Chondrocyte (in vitro differentiated cells): ENCODE measurements at regions not wholly inside any gene's neighbourhood (a gene's known extent, or its start where the extent isn't known, plus 50 kb on each side); places are given as distances from the start of the nearest gene placed in this dataset.

Experiments used
- DNase-seq: peaks from one replicate; pipeline ENCODE4 v3.0.0; 2021; ENCODE audit warnings: mixed read lengths, low spot score
- H3K27ac Mint-ChIP-seq: one replicate; pipeline ENCODE4 v1.8.0; 2021; ENCODE audit warnings: mild to moderate bottlenecking, moderate library complexity, mixed read lengths; ENCODE audit not compliant: unreplicated experiment
- H3K27me3 Mint-ChIP-seq: 2 replicates; pipeline ENCODE4 v1.8.0; 2021; ENCODE audit warnings: low read depth, mixed read lengths
- H3K36me3 Mint-ChIP-seq: 2 replicates; pipeline ENCODE4 v1.8.0; 2021; ENCODE audit warnings: low read depth, mixed read lengths
- H3K4me1 Mint-ChIP-seq: 2 replicates; pipeline ENCODE4 v1.8.0; 2021; ENCODE audit warnings: low read depth, mild to moderate bottlenecking, mixed read lengths
- H3K4me3 Mint-ChIP-seq: one replicate; pipeline ENCODE4 v1.8.0; 2021; ENCODE audit warnings: mild to moderate bottlenecking, moderate library complexity, mixed read lengths; ENCODE audit not compliant: unreplicated experiment
- H3K9me3 Mint-ChIP-seq: 2 replicates; pipeline ENCODE4 v1.8.0; 2021; ENCODE audit warnings: low read depth, mixed read lengths
- TF ChIP-seq, protein P1 (sequence below): fragments of 200-600 bp; sonication (generic); IDR thresholded peaks from 2 replicates; pipeline ENCODE4 v1.5.0; 2021; ENCODE audit warnings: antibody characterized with exemption, mild to moderate bottlenecking, moderate library complexity

DNA sequence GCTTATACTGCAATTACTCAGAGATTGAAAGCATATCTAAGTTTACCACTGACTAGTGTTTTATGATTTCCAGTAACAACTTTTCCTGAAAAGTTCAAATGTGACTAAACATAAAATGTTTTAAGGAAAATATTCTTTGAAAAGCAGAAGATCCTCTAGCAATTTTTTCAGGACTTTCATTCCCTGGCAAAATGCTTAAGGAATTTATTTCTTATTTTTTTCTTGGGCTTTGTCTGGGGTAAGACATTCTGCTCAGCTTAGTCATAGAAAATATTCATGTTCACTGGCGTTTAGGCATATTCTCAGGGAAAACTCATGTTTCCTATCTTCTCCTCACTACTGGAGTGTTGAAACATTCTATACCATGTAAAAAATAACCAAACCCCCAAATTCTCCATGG lies 235.3 kb upstream of the CEP162 start:
- TF ChIP-seq, protein P1, sequence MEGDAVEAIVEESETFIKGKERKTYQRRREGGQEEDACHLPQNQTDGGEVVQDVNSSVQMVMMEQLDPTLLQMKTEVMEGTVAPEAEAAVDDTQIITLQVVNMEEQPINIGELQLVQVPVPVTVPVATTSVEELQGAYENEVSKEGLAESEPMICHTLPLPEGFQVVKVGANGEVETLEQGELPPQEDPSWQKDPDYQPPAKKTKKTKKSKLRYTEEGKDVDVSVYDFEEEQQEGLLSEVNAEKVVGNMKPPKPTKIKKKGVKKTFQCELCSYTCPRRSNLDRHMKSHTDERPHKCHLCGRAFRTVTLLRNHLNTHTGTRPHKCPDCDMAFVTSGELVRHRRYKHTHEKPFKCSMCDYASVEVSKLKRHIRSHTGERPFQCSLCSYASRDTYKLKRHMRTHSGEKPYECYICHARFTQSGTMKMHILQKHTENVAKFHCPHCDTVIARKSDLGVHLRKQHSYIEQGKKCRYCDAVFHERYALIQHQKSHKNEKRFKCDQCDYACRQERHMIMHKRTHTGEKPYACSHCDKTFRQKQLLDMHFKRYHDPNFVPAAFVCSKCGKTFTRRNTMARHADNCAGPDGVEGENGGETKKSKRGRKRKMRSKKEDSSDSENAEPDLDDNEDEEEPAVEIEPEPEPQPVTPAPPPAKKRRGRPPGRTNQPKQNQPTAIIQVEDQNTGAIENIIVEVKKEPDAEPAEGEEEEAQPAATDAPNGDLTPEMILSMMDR: no peak
- peaks cover 5% of the 10 kb centered on the region for H3K9me3 Mint-ChIP-seq
- H3K4me1 Mint-ChIP-seq: peaks cover 55% of the 10 kb centered on the region
- peak overlapping the region; percentile 82 for H3K27ac Mint-ChIP-seq
- no peak for DNase-seq
- no peaks in the 10 kb centered on the region for H3K36me3 Mint-ChIP-seq
- no peaks in the 10 kb centered on the region for H3K27me3 Mint-ChIP-seq
- H3K4me3 Mint-ChIP-seq: no peak overlapping the region

DNA sequence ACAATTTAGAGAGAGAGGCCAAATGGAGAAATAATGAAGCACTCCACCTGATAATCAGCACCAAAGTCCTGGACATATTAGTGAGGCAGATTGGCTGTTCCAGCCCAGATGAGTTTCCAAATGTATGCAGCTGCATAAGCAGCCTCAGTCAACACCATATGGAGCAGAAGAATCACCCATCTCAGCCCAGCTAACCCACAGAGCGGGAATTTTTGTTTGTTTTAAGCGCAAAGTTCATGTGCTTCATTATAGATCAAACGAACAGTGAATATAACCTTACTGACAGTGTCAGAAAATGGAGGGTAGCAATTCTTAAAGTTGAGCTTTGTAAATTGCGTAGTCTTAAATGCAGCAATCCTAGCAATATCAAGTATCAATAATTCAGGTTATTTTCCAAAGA lies 234.0 kb upstream of the CEP162 start:
- H3K4me1 Mint-ChIP-seq: peaks cover 46% of the 10 kb centered on the region
- no peak overlapping the region for H3K27ac Mint-ChIP-seq
- H3K36me3 Mint-ChIP-seq: no peaks in the 10 kb centered on the region
- DNase-seq: no peak
- TF ChIP-seq, protein P1: no peak
- H3K4me3 Mint-ChIP-seq: no peak overlapping the region
- H3K27me3 Mint-ChIP-seq: no peaks in the 10 kb centered on the region
- peaks cover 5% of the 10 kb centered on the region for H3K9me3 Mint-ChIP-seq

DNA sequence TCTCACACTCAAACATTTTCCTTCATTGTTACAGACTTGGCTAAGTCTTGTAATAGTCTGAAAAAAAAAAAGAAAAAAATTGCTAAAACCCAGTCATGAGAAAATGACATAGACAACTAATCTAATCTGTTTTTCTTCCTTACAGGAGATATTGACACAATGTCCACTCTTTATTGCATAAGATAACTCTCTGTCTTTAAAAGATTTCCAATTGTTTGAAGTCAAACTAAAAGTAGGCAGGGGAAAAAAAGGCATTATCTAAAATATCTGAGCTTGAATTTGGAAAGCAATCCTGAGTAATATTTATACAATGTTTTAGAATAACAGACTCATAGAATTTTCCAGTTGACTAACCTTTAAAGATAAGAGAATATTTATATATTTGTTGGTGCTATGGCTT lies 233.0 kb upstream of the CEP162 start:
- TF ChIP-seq, protein P1: no peak
- H3K4me3 Mint-ChIP-seq: no peak overlapping the region
- no peaks in the 10 kb centered on the region for H3K36me3 Mint-ChIP-seq

DNA sequence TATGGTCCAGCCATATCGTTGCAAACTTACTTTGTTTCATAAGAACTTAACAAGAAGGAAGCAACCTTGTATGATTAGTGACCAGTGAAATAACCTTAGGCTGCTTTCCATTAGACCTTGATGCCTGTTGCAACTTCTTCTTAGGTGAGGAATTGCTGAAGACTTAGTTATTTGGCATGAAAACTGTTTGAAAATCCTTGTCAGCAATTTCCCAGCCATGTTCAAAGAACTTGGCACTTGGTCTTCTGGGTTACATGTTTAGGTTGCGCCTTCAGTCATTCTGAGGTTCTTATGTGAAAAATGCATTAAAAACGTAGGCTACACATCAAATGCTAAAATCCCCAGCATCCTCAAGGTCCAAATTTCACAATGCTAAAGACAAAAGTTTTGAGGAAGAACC lies 232.0 kb upstream of the CEP162 start:
- Mint-ChIP-seq H3K9me3 (peaks cover 5% of the 10 kb centered on the region), H3K4me3 (no peak overlapping the region), H3K27me3 (no peaks in the 10 kb centered on the region), H3K27ac (no peak overlapping the region), H3K36me3 (no peaks in the 10 kb centered on the region), H3K4me1 (peaks cover 40% of the 10 kb centered on the region)
- DNase-seq: no peak
- TF ChIP-seq, protein P1: no peak

More for the DNA sequence above, 233.0 kb upstream of the CEP162 start:
- Mint-ChIP-seq H3K27me3 (no peaks in the 10 kb centered on the region), H3K4me1 (peaks cover 41% of the 10 kb centered on the region), H3K27ac (peak overlapping the region; percentile 72), H3K9me3 (peaks cover 5% of the 10 kb centered on the region)
- no peak for DNase-seq

DNA sequence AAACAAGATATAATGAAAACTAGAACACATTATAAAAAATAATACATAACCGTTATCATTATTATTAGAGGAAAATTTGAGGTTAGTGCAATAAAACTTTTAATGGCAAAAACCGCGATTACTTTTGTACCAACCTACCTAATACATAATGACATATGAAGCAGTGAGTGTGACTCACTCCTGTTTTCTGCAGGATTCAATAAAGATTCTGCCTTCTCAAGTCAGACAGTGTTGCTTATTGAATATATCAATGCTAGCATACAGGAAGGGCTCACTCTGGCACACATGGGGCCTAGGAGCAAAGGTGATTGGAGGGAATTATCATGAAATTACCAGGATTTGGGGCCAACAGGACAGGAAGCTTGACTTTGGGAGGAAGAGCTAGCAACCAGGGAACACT lies 230.8 kb upstream of the CEP162 start:
- DNase-seq: no peak
- Mint-ChIP-seq H3K4me3 (no peak overlapping the region), H3K36me3 (no peaks in the 10 kb centered on the region), H3K27ac (no peak overlapping the region), H3K27me3 (no peaks in the 10 kb centered on the region), H3K9me3 (peaks cover 1% of the 10 kb centered on the region), H3K4me1 (peaks cover 30% of the 10 kb centered on the region)
- TF ChIP-seq, protein P1: no peak
